M059J (cell line): ENCODE measurements at regions not wholly inside any gene's neighbourhood (a gene's known extent, or its start where the extent isn't known, plus 50 kb on each side); places are given as distances from the start of the nearest gene placed in this dataset.
"Not testable (repeated sequence)": the region's sequence is repeated elsewhere in the genome, so short reads cannot be mapped to it uniquely, and the experiment has no call there.

ENCODE experiments used
- DNase-seq: peaks from one replicate; pipeline ENCODE4 v3.0.0-alpha.2; 2012; ENCODE audit warnings: low read depth

DNA sequence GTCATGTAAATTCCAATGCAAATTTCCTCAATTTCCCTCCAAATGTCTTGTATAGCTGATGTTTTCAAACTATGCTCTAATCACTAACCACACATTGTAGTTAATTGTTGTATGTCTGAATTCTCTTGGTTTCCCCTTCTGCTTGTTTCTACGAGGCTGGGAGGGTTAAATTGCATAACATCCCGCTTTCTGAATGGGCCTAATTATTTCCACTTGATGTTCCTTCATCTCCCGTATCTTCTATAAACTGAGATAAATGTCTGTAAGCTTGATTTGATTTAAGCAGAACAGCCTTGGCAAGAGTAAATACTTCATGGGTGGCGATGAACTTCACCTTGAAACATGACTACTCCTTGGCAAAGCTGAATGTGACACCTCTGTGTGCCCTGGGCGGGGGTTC, 72.2 kb downstream of the SERINC2 start:
- DNase-seq: no peak

DNA sequence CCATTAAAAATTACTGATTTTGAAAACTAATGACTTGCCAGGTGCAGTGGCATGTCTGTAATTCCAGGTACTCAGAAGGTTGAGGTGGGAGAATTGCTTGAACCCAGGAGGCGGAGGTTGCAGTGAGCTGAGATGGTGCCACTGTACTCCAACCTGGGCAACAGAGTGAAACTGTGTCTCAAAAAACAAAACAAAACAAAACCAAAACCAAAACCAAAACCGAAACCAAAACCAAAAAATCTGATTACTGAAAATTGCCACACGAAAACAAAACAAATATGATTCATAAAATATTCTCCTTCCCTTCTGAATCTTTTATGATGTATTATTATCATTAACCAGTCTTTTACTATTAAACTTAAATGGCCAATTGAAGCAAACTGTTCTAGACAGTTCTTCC, 74.1 kb downstream of the SERINC2 start:
- peak; percentile 37 for DNase-seq

DNA sequence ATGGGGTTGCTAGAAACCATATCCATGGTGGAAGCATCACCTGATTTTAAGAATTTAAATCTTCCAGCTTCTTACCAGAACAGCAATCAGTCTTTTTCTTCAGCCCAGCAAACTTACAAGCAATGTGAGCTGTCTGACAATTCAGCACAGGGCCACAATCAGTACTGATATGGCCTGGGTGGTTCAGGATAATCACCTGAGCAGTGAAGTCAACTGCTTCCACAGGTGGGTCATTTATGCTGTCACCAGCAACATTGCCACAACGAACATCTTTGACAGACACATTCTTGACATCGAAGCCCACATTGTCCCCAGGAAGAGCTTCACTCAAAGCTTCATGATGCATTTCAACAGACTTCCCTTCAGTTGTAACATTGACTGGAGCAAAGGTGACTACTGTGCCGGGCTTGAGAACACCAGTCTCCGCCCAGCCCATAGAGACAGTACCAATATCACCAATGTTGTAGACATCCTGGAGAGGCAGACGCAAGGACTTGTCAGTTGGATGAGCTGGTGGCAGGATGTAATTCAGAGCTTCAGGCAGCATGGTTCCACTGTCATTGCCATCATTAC, 74.8 kb downstream of the SERINC2 start:
- no peak for DNase-seq

DNA sequence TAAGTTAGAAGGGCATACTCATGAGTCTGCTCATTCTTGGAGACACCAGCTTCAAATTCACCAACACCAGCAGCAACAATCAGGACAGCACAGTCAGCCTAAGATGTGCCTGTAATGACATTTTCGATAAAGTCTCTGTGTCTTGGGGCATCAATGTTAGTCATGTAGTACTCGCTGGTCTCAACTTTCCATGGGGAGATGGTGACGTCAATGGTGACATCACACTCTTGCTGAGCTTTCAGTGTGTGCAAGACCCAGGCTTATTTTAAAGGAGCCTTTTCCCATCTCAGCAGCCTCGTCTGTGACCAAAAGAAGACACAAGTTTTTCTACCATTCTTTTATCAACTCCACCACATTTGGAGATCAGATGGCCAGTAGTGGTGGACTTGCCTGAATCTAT, 75.5 kb downstream of the SERINC2 start:
- DNase-seq: no peak

DNA sequence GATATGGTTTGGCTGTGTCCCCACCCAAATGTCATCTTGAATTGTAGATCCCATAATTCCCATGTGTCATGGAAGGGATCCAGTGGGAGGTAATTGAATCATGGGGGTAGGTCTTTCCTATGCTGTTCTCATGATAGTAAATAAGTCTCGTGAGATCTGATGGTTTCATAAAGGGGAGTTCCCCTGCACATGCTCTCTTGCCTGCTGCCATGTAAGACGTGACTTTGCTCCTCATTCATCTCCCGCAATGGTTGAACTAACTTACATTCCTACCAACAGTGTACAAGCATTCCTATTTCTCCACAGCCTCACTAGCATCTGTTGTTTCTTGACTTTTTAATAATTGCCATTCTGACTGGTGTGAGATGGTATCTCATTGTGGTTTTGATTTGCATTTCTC, 76.6 kb downstream of the SERINC2 start:
- DNase-seq: not testable (repeated sequence)

DNA sequence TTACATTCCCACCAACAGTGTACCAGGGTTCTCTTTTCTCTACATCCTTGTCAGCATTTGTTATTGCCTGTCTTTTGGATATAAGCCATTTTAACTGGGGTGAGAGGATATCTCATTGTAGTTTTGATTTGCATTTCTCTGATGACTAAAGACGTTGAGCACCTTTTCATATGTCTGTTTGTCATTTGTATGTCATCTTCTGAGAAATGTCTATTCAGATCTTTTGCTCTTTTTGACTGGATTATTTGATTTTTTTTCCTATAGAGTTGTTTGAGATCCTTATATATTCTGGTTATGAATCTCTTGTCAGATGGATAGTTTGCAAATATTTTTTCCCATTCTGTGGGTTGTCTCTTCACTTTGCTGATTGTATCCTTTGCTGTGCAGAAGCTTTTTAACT, 77.6 kb downstream of the SERINC2 start:
- DNase-seq: not testable (repeated sequence)

DNA sequence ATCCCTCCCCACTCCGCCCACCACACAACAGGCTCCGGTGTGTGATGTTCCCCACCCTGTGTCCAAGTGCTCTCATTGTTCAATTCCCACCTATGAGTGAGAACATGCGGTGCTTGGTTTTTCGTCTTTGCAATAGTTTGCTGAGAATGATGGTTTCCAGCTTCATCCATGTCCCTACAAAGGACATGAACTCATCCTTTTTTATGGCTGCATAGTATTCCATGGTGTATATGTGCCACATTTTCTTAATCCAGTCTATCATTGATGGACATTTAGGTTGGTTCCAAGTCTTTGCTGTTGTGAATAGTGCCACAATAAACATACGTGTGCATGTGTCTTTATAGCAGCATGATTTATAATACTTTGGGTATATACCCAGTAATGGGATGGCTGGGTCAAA, 81.0 kb upstream of the TINAGL1 start:
- not testable (repeated sequence) for DNase-seq

DNA sequence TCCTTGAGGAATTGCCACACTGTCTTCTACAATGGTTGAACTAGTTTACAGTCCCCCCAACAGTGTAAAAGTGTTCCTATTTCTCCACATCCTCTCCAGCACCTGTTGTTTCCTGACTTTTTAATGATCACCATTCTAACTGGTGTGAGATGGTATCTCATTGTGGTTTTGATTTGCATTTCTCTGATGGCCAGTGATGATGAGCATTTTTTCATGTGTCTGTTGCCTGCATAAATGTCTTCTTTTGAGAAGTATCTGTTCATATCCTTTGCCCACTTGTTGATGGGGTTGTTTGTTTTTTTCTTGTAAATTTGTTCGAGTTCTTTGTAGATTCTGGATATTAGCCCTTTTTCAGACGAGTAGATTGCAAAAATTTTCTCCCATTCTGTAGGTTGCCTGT, 80.5 kb upstream of the TINAGL1 start:
- DNase-seq: not testable (repeated sequence)

DNA sequence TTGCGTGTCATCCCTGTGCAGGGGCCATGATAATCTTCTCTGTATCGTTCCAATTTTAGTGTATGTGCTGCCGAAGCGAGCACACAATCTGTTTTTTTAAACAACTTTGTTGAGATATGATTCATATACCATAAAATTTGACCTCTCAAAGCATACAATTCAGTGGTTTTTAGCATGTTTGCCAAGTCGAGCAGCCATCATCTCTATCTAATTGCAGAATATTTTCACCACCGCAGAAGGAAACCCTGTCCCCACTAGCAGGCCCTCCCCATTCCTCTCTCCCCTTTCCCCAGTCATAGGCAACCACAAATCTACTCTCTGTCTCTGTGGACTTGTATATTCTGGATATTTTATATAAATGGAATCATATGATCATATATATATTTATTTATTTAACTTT, 78.7 kb upstream of the TINAGL1 start:
- no peak for DNase-seq

DNA sequence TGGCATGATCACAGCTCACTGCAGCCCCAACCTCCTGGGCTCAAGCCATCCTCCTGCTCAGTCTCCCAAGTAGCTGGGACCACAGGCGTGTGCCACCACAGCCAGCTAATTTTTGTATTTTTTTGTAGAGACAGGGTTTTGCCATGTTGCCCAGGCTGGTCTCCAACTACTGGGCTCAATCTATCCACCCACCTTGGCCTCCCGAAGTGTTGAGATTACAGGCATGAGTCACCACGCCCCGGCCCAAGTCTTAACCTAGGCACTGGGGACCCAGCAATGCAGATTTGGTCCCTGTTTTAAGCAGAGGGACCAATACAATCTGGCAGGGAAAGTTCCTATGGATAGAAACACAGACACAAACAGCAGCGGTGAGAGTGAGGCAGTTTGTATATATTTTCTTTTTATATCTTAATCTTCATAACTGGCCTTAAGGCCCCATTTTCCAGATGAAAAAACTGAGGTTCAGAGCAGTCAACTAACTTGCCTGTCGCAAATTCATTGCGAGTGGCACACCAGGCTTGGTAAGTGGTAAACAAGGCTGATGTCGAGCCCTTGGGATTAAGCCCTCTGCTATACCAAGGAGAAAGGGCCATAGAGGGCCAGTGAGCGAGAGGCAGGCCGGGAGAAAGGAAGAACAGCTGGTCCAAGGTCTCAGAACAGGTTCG, 77.8 kb upstream of the TINAGL1 start:
- DNase-seq: peak; percentile 71

DNA sequence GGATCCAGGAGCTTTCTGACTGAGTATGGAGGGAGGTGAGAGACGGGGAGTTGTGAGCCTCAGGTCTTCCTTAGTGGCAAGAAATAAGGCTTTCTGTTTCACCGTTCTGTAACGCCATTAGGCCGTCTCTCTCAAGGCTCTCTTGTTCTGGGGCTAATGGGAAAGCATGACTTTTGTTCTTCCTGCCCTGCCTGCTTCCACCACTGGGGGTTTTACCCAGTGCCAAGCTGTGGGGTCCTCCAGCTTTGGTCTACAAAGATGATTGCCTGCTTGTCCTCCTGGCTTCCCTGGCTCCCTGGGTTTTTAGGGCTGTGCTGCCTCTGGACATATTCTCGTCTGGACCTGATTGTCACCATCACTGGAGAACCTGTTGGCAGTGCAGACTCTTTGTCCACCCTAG, 74.8 kb upstream of the TINAGL1 start:
- no peak for DNase-seq

DNA sequence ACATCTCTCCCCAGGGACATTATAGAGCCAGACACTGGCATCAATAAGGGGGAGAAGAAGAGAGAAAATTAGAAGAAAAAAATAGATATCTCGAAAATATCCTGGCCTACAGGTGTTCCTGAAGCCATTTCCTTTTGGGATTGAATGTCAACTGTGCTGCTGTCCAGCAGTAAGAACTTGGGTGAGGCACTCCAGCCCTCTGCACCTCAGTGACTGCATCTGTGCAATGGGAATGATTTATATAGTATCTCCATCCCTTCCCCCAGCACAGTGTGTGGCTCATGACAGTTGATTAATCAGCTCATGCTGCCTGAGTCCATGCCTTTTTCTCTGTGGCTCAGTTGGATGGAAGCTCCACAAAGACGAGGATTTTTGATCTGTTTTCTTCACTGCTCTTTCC, 74.1 kb upstream of the TINAGL1 start:
- DNase-seq: no peak

DNA sequence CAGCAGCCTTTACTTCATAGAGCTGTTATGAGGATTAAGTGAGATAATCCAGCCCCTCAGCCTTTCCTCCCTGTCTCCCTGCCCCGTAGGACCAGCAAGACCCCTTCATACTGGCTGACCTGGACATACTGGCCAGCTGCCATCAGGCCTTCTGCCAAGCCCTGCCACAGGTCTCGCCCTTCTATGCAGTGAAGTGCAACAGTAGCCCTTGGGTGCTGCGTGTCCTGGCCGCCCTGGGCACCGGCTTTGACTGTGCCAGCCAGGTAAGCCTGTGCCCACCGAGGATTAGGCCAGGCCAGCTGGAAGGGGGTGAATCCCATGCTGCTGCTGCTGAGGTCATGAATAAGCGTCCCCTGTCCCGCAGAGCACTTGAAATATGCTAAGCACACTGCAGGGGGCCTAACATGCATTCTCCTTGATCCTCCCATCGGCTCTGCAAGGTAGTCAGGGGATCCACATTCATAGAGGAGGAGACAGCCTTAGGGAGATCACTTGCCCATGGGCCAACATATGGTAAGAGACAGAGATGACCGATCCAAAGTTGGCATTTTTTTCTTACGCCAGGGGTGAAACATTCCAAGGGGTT, 73.3 kb upstream of the TINAGL1 start:
- DNase-seq: no peak

DNA sequence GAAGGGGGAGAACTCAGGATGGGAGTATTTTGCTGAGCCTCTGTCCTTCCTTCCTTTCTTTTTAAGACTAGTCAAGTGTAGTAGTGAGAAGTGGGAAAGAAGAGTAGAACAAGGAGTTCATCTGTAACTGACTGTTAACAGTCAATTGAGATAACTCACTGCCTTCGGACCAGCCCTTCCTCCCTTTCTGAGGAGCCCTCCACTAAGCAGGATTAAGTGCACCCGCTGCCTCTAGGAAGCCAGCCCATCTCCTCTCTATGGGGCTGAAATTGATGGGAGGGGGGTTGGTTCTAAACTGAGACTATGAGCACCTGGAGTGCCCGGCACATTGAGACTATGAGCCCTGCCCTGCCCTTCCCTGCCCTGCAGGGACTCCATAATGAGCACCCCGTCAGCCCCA, 72.7 kb upstream of the TINAGL1 start:
- no peak for DNase-seq

DNA sequence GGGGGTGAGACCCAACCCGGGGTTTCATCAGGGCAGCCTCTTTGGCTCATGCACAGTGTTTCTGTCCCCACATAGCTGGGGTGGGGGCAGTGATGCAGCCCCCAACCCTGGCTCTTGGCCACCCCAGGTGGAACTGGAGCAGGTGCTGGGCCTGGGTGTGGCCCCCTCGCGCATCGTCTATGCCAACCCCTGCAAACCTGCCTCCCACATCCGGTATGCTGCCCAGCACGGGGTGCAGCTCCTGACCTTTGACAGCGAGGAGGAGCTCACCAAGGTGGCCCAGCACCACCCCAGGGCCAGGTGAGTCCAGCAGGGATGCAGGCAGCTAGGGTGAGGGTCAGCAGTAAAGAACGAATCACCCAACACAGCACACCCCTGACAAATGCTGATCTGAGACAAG, 72.3 kb upstream of the TINAGL1 start:
- no peak for DNase-seq

DNA sequence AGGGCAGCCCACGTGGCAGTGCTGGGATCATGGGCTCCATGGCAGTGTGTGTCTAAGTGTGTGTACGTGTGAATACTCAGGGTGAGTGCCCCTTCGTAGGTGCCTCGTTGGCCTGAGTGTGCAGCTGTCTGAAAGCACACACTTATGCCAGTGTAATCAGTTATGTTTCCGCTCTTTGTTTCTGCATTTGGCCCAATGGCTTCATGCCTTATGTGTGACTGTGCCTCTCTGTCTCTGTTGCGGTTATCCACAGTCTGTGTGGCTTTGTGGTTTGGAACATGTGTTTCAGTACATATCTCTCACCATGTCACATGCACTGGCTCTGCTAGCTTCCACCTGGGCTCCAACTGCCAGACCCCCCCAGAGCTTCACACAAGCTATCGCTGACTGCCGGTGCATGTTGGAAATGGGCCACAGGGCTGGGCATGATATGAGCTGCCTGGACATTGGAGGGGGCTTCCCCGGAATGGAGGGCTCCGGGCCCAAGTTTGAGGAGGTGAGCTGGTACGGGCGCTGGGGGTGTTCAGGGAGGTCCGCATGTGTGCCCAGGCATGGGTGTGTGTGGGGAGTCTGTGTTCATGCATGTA, 70.3 kb upstream of the TINAGL1 start:
- DNase-seq: peak; percentile 94

DNA sequence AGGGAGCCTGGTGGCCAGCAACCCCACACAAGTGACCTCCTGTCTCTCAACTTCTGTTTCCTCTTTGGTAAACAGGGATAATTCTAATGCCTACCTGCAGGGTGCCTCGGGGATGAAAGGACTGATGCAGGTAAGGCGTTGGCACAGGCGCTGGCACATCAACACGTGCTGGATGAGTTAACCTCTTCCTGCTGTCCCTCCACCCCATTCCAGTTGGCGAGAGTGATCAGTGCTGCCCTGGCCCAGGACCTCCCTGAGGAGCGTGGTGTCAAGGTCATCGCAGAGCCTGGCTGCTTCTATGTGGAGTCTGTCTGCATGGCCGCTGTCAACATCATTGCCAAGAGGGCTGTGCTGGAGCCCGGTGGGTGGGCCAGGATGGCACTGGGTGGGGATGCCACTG, 69.1 kb upstream of the TINAGL1 start:
- no peak for DNase-seq

DNA sequence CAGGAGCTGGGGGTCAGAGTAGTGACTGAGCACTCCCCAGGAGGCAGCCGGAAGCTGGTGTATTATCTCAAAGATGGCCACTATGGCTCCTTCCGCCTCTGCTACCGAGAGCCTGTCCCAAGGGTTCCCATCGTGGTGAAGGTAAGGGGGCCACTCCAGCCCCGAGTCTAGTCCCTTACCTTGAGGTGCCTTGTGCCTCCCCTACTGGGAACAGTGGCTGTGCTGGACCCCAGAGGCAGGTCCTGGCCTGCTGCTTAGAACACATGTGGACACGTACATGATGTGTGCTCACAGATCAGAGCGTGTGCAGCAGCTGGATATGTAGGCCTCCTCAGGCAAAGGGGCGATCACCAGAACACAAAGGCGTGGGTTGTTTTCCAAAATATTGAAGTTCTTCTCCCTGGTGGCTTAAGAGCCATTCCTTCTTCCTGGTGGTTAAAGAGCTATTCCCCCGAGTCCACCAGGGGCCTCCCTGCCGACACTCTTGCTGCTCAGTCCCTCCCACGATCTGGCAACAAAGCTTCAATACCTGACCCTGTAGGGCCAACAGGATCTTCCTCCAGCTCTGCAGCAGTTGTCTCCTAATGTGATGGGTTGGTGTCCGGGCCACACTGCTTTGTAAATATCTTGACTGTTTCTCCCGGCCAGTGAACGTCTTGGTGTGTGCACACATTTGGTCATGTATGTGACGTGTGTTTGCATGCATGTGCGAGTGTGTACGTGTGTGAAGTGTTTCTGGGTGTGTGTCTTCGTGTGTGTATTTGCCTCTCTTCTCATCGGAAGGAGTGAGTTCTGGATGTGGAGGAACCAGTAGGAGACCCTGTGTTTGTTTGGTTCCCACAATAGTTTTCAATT, 68.4 kb upstream of the TINAGL1 start:
- no peak for DNase-seq

DNA sequence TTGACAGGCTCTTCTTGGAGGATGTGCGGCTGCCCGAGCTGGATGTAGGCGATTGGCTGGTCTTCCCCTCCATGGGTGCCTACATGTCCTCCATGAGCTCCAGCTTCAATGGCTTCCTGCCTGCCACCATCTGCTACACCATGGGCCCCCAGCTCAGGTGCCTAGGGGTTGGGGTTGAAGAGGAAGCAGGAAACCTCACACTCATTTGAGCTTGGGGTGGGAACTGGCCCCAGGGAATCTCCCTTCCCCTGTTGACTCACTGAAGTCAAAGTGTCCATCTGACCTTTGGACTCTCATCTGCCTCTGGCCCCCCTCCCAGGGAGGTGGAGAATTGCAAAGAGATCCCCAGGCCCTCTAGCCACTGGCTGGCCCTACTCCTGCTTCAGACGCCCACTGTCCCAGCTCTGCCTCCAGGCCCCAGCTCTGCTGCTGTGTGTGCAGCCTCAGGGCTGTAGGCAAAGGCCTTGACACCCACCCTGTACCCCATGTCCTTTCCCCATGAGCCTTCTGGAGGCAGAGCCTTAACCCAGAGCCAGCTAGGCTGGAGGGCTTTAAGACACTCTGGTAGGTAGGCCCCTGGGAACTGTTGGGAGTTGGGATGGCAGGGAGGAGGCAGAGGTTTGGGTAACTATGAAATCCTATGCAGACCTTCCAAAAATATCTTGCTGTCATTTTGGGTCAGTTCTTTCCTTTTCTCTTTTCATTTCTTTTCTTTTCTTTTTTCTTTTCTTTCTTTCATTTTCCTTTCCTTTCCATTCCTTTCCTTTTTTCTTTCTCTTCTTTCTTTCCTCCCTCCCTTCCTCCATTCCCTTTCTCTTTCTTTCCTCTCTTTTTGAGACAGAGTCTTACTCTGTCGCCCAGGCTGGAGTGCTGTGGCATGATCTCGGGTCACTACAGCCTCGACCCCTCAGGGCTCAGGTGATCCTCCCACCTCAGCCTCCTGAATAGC, 66.9 kb upstream of the TINAGL1 start:
- peak; percentile 62 for DNase-seq

DNA sequence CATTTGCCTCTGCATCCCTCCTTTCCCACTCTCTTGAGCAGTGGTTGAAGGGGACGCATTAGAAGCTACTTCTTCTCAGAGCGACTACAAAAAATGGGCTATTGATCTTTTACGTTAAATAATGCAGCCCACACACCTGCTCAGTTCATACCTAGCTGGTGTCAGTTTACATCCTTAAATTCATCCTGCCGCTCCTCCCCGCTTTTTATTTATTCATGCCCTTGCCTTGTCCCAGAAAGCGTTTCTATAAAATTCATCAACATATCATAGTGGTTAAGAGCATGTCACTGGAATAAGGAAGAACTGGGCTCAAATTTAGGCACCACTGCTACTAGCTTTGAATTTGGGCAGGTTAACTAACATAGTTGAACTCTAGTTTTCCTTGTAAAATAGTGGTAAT, 66.0 kb upstream of the TINAGL1 start:
- DNase-seq: no peak
